ENCODE measurements at regions not wholly inside any gene's neighbourhood (a gene's known extent, or its start where the extent isn't known, plus 50 kb on each side); places are given as distances from the start of the nearest gene placed in this dataset.

- Histone ChIP-seq H3K4me1 (ENCODE audit: insufficient read depth) (no peaks in the 10 kb centered on the region), H3K27me3 (no peaks in the 10 kb centered on the region), H3K27ac (no peak overlapping the region), H3K4me2 (no peak overlapping the region), H3K4me3 (no peak overlapping the region), H3K9me2 (replicated peaks; ENCODE audit: insufficient read depth) (no peaks in the 10 kb centered on the region), H4K20me1 (ENCODE audit: insufficient read depth, poor library complexity, severe bottlenecking) (no peaks in the 10 kb centered on the region), H3K36me3 (replicated peaks; ENCODE audit: insufficient read depth, low read depth) (no peaks in the 10 kb centered on the region), H3K79me2 (no peaks in the 10 kb centered on the region), H2AFZ (no peak overlapping the region), H3K9me3 (ENCODE audit: low read depth) (no peaks in the 10 kb centered on the region)
- 99% methylated on average over 3 of the region's 3 CpGs for WGBS (ENCODE audit: low lambda C conversion rate, missing lambda C conversion rate)
- no peak for TF ChIP-seq EZH2phosphoT487 (IDR thresholded peaks at IDR 0.05; ENCODE audit: low read depth, severe bottlenecking, unreplicated experiment)
- no peak for TF ChIP-seq CTCF (IDR thresholded peaks at IDR 0.05; ENCODE audit: poor library complexity)
- TF ChIP-seq EZH2 (IDR thresholded peaks at IDR 0.05; ENCODE audit: borderline replicate concordance) = no peak
- no peak for DNase-seq (ENCODE audit: low spot score)
Observed at GRCh38 chr3:106794442-106794841, 582.8 kb upstream of the CCDC54 start.

GRCh38 chr3:106795553-106795952 is 581.7 kb upstream of the CCDC54 start:
- Histone ChIP-seq H3K4me2 (no peak overlapping the region), H2AFZ (no peak overlapping the region)
- 95% methylated on average over 1 of the region's 1 CpG for WGBS (ENCODE audit: low lambda C conversion rate, missing lambda C conversion rate)

GRCh38 chr3:106797461-106797860 is 579.8 kb upstream of the CCDC54 start:
- Histone ChIP-seq H3K9me2 (replicated peaks; ENCODE audit: insufficient read depth) (no peaks in the 10 kb centered on the region), H3K27me3 (no peaks in the 10 kb centered on the region), H3K4me3 (no peak overlapping the region), H3K79me2 (no peaks in the 10 kb centered on the region), H4K20me1 (ENCODE audit: insufficient read depth, poor library complexity, severe bottlenecking) (no peaks in the 10 kb centered on the region), H3K9me3 (ENCODE audit: low read depth) (no peaks in the 10 kb centered on the region), H3K36me3 (replicated peaks; ENCODE audit: insufficient read depth, low read depth) (no peaks in the 10 kb centered on the region), H3K4me2 (no peak overlapping the region), H2AFZ (no peak overlapping the region), H3K27ac (no peak overlapping the region), H3K4me1 (ENCODE audit: insufficient read depth) (no peaks in the 10 kb centered on the region)
- DNase-seq (ENCODE audit: low spot score) = no peak
- 82% methylated on average over 2 of the region's 2 CpGs for WGBS (ENCODE audit: low lambda C conversion rate, missing lambda C conversion rate)
- no peak for TF ChIP-seq EZH2phosphoT487 (IDR thresholded peaks at IDR 0.05; ENCODE audit: low read depth, severe bottlenecking, unreplicated experiment)
- TF ChIP-seq EZH2 (IDR thresholded peaks at IDR 0.05; ENCODE audit: borderline replicate concordance) = no peak
- TF ChIP-seq CTCF (IDR thresholded peaks at IDR 0.05; ENCODE audit: poor library complexity) = no peak

More at GRCh38 chr3:106795553-106795952, 581.7 kb upstream of the CCDC54 start:
- no peaks in the 10 kb centered on the region for H3K79me2 ChIP-seq
- H3K4me1 ChIP-seq (ENCODE audit: insufficient read depth) = no peaks in the 10 kb centered on the region
- TF ChIP-seq CTCF (IDR thresholded peaks at IDR 0.05; ENCODE audit: poor library complexity) (no peak), EZH2 (IDR thresholded peaks at IDR 0.05; ENCODE audit: borderline replicate concordance) (no peak), EZH2phosphoT487 (IDR thresholded peaks at IDR 0.05; ENCODE audit: low read depth, severe bottlenecking, unreplicated experiment) (no peak)
- no peaks in the 10 kb centered on the region for H3K9me2 ChIP-seq (replicated peaks; ENCODE audit: insufficient read depth)
- H3K9me3 ChIP-seq (ENCODE audit: low read depth) = no peaks in the 10 kb centered on the region
- DNase-seq (ENCODE audit: low spot score) = no peak
- H3K4me3 ChIP-seq = no peak overlapping the region
- H4K20me1 ChIP-seq (ENCODE audit: insufficient read depth, poor library complexity, severe bottlenecking) = no peaks in the 10 kb centered on the region
- H3K27ac ChIP-seq = no peak overlapping the region
- no peaks in the 10 kb centered on the region for H3K27me3 ChIP-seq
- H3K36me3 ChIP-seq (replicated peaks; ENCODE audit: insufficient read depth, low read depth) = no peaks in the 10 kb centered on the region

GRCh38 chr3:106805625-106806024 is 571.6 kb upstream of the CCDC54 start:
- no peak for TF ChIP-seq CTCF (IDR thresholded peaks at IDR 0.05; ENCODE audit: poor library complexity)
- DNase-seq (ENCODE audit: low spot score) = no peak
- 96% methylated on average over 1 of the region's 1 CpG for WGBS (ENCODE audit: low lambda C conversion rate, missing lambda C conversion rate)
- no peaks in the 10 kb centered on the region for H3K27me3 ChIP-seq
- no peaks in the 10 kb centered on the region for H4K20me1 ChIP-seq (ENCODE audit: insufficient read depth, poor library complexity, severe bottlenecking)
- no peak overlapping the region for H2AFZ ChIP-seq
- H3K4me2 ChIP-seq = no peak overlapping the region
- no peaks in the 10 kb centered on the region for H3K36me3 ChIP-seq (replicated peaks; ENCODE audit: insufficient read depth, low read depth)
- no peaks in the 10 kb centered on the region for H3K9me3 ChIP-seq (ENCODE audit: low read depth)
- H3K27ac ChIP-seq = no peak overlapping the region
- no peaks in the 10 kb centered on the region for H3K79me2 ChIP-seq
- no peak overlapping the region for H3K4me3 ChIP-seq
- H3K9me2 ChIP-seq (replicated peaks; ENCODE audit: insufficient read depth) = no peaks in the 10 kb centered on the region
- no peaks in the 10 kb centered on the region for H3K4me1 ChIP-seq (ENCODE audit: insufficient read depth)
